GM12864 (cell line): ENCODE measurements at regions not wholly inside any gene's neighbourhood (a gene's known extent, or its start where the extent isn't known, plus 50 kb on each side); places are given as distances from the start of the nearest gene placed in this dataset.

Experiments
- DNase-seq: peaks from one replicate; pipeline ENCODE4 v3.0.0-alpha.2; 2011; ENCODE audit warnings: low read depth
- H3K4me3 ChIP-seq: 2 replicates; pipeline ENCODE4 v1.5.1; 2011; ENCODE audit warnings: mild to moderate bottlenecking, low read depth, low read length, control low read depth
- CTCF ChIP-seq: IDR thresholded peaks from 2 replicates; pipeline ENCODE4 v1.5.1; 2011; ENCODE audit warnings: low read depth, mild to moderate bottlenecking, moderate library complexity, low read length, control low read depth, inconsistent platforms; ENCODE audit errors: missing control alignments

GRCh38 chr2:67462738-67463496 lies 65.8 kb downstream of the ETAA1 start:
- H3K4me3 ChIP-seq = no peak overlapping the region
- DNase-seq = no peak
- no peak for TF ChIP-seq CTCF

DNA sequence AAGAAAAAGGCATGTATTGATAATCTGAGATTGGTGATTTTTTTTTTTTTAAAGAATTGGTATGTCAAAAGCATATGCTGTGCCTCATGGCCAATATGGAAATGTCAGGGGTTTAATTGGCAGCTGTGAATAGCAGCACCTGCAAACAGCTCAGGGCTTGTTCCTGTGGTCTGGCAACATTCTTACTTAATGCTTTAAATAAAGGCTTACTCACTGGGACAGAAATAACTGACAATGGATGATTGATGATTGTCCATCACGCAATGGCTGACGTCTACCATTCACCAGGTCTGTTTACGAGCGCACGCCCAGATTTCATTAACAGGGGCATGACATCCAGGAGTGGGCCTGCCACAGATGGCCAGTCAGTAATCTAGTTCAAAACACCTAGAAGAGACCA lies 66.7 kb downstream of the ETAA1 start:
- DNase-seq = no peak
- no peak for TF ChIP-seq CTCF
- H3K4me3 ChIP-seq = no peak overlapping the region

- DNase-seq = no peak
- H3K4me3 ChIP-seq = no peak overlapping the region
- TF ChIP-seq CTCF = no peak
Observed at GRCh38 chr2:67465623-67466022, 68.5 kb downstream of the ETAA1 start.

DNA sequence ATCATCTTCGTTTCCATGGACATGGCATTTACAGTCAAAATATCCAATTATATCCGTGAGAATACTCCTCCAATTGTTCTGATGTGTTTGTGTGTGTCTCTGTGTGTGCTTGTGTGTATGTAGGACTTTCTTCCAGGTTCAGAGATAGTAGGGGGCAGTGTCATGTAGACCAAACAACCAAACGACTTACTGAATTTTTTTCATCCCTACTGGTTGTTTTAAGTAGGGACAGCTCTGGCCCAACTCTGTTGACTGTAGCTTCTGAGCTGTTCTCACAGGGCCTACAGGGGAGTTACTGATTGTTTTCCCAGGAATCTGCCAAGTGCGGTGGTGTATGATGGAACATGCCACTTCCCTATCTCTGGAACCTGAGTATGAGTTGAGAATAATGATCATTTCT lies 69.6 kb downstream of the ETAA1 start:
- no peak for TF ChIP-seq CTCF
- DNase-seq = no peak

GRCh38 chr2:67471681-67472080 lies 74.5 kb downstream of the ETAA1 start:
- TF ChIP-seq CTCF = no peak
- no peak overlapping the region for H3K4me3 ChIP-seq
- DNase-seq = no peak

More for the DNA sequence above, 69.6 kb downstream of the ETAA1 start:
- H3K4me3 ChIP-seq = no peak overlapping the region

GRCh38 chr2:67476809-67477790 lies 80.0 kb downstream of the ETAA1 start:
- no peak overlapping the region for H3K4me3 ChIP-seq
- peak; percentile 33 for TF ChIP-seq CTCF
- DNase-seq = peak; percentile 4
